HCT116 (cell line): ENCODE measurements at regions not wholly inside any gene's neighbourhood (a gene's known extent, or its start where the extent isn't known, plus 50 kb on each side); places are given as distances from the start of the nearest gene placed in this dataset.

Experiments used
- ATAC-seq: fragments of 200-7000 bp; cut with Tn5 transposase; 2 replicates; pipeline ENCODE4 v1.9.1; 2020; ENCODE audit warnings: mild to moderate bottlenecking, moderate library complexity
- BruUV-seq: library from RNA; stranded (reverse); fragments of 400-500 nt; replicated peaks from 2 replicates; lab custom pipeline; 2021; lab: Mats Ljungman, UMichigan
- CTCF ChIA-PET: fragments of 300-600 bp; sonication (Branson Sonifier 250); formaldehyde crosslinking; loops from one replicate; lab custom pipeline; 2021; ENCODE audit warnings: antibody characterized with exemption; lab: Charles Lee
- POLR2A ChIA-PET: fragments of 300-600, 350-600 bp; sonication (Branson Sonifier 250); formaldehyde crosslinking; loops from one replicate; lab custom pipeline; 2021; ENCODE audit warnings: antibody characterized with exemption; lab: Charles Lee
- RAD21 ChIA-PET, 2 experiments: fragments of 300-600 bp; sonication (Branson Sonifier 250); formaldehyde crosslinking; loops; one replicate each; lab custom pipeline; 2023; ENCODE audit warnings: low total read pairs in 2 of 2; ENCODE audit not compliant: uncharacterized antibody in 2 of 2, unreplicated experiment in 2 of 2, low non-redundant PET in 1 of 2; lab: Charles Lee
- DNase-seq: peaks from one replicate; pipeline ENCODE4 v3.0.0-alpha.2; 2010; ENCODE audit warnings: low read depth, low spot score
- H2AFZ ChIP-seq: fragments of 200-600 bp; shearing (Covaris generic), sonication (generic); 2 replicates; pipeline ENCODE4 v1.6.1; 2017; ENCODE audit warnings: low read depth, mixed run types, mixed read lengths, antibody characterized with exemption, low read length; ENCODE audit not compliant: poor library complexity, severe bottlenecking
- H3K27ac ChIP-seq: 2 replicates; pipeline ENCODE4 v1.5.1; 2012; ENCODE audit warnings: low read depth, low read length
- H3K27me3 ChIP-seq: fragments of 200-600 bp; sonication (generic); 2 replicates; pipeline ENCODE4 v1.6.1; 2016; ENCODE audit warnings: mixed run types, low read length, mixed read lengths; ENCODE audit not compliant: insufficient read depth
- H3K36me3 ChIP-seq, 2 experiments: fragments of 200-500 bp in 1 of 2; fragments of 200-600 bp in 1 of 2; sonication (Bioruptor generic) in 1 of 2; sonication (generic) in 1 of 2; 2 replicates each; pipeline versions ENCODE4 v1.5.1 to v1.6.1; 2014 to 2016; ENCODE audit warnings: low read length in 2 of 2, inconsistent platforms in 1 of 2, mixed read lengths in 1 of 2, mixed run types in 1 of 2; ENCODE audit not compliant: insufficient read depth in 2 of 2, control insufficient read depth in 1 of 2
- H3K4me1 ChIP-seq, 2 experiments: fragments of 200-600 bp in 1 of 2; sonication (generic) in 1 of 2; 2 replicates each; pipeline versions ENCODE4 v1.5.1 to v1.6.1; 2012 to 2017; ENCODE audit warnings: low read length in 2 of 2, inconsistent platforms in 1 of 2, mild to moderate bottlenecking in 1 of 2, mixed read lengths in 1 of 2, mixed run types in 1 of 2, moderate library complexity in 1 of 2; ENCODE audit not compliant: insufficient read depth in 2 of 2, control insufficient read depth in 1 of 2
- H3K4me2 ChIP-seq: fragments of 200-600 bp; sonication (generic); 2 replicates; pipeline ENCODE4 v1.6.1; 2017; ENCODE audit warnings: mixed run types, low read length, mixed read lengths
- H3K4me3 ChIP-seq, 2 experiments: fragments of 200-600 bp in 1 of 2; sonication (generic) in 1 of 2; replicated peaks in 1 of 2; 2 replicates each; pipeline ENCODE4 v1.5.1; 2011 to 2016; ENCODE audit warnings: low read length in 2 of 2, control low read depth in 1 of 2, low read depth in 1 of 2, mild to moderate bottlenecking in 1 of 2, mixed read lengths in 1 of 2, mixed run types in 1 of 2
- H3K79me2 ChIP-seq: fragments of 200-600 bp; sonication (generic); 2 replicates; pipeline ENCODE4 v1.6.1; 2017; ENCODE audit warnings: mild to moderate bottlenecking, mixed run types, low read length, moderate library complexity, mixed read lengths; ENCODE audit not compliant: insufficient read depth
- H3K9ac ChIP-seq: fragments of 200-600 bp; sonication (generic); 2 replicates; pipeline ENCODE4 v1.6.1; 2016; ENCODE audit warnings: low read length, mixed read lengths
- H3K9me2 ChIP-seq: fragments of 200-600 bp; sonication (generic), shearing (Covaris generic); 2 replicates; pipeline ENCODE4 v1.6.1; 2017; ENCODE audit warnings: mixed run types, mild to moderate bottlenecking, moderate library complexity; ENCODE audit not compliant: insufficient read depth
- H3K9me3 ChIP-seq, 2 experiments: fragments of 200-500 bp in 1 of 2; fragments of 200-600 bp in 1 of 2; sonication (Bioruptor generic) in 1 of 2; sonication (generic) in 1 of 2; 2 replicates each; pipeline ENCODE4 v1.6.1; 2014 to 2017; ENCODE audit warnings: low read length in 2 of 2, mixed read lengths in 2 of 2, inconsistent platforms in 1 of 2, low read depth in 1 of 2, mild to moderate bottlenecking in 1 of 2, mixed run types in 1 of 2, moderate library complexity in 1 of 2; ENCODE audit not compliant: control insufficient read depth in 1 of 2, insufficient read depth in 1 of 2
- H4K20me1 ChIP-seq: fragments of 200-600 bp; sonication (generic), shearing (Covaris generic); 2 replicates; pipeline ENCODE4 v1.6.1; 2017; ENCODE audit warnings: mixed run types, mild to moderate bottlenecking, moderate library complexity; ENCODE audit not compliant: insufficient read depth
- EZH2 ChIP-seq: fragments of 200-600 bp; sonication (generic); IDR thresholded peaks from 2 replicates; pipeline ENCODE4 v1.6.1; 2017; ENCODE audit warnings: antibody characterized with exemption, mixed run types
- EZH2phosphoT487 ChIP-seq: fragments of 200-600 bp; IDR thresholded peaks from 2 replicates; pipeline ENCODE4 v1.6.1; 2018; ENCODE audit warnings: antibody characterized with exemption, borderline replicate concordance
- JUND ChIP-seq: IDR thresholded peaks from 2 replicates; pipeline ENCODE4 v1.6.1; 2012
- POLR2AphosphoS5 ChIP-seq: IDR thresholded peaks from 2 replicates; pipeline ENCODE4 v1.6.1; 2011; ENCODE audit warnings: mild to moderate bottlenecking, low read depth, low read length, moderate library complexity
- RAD21 ChIP-seq: IDR thresholded peaks from 2 replicates; pipeline ENCODE4 v1.6.1; 2012; ENCODE audit warnings: low read depth, mild to moderate bottlenecking
- SIN3A ChIP-seq: IDR thresholded peaks from 2 replicates; pipeline ENCODE4 v1.6.1; 2012; ENCODE audit warnings: low read depth
- SP1 ChIP-seq: IDR thresholded peaks from 2 replicates; pipeline ENCODE4 v1.6.1; 2012; ENCODE audit warnings: low read depth
- SRF ChIP-seq: IDR thresholded peaks from 2 replicates; pipeline ENCODE4 v1.6.1; 2012; ENCODE audit warnings: low read depth
- TCF7L2 ChIP-seq: IDR thresholded peaks from 2 replicates; pipeline ENCODE4 v1.7.0; 2011; ENCODE audit warnings: borderline replicate concordance, inconsistent platforms; ENCODE audit not compliant: insufficient read depth, insufficient read length; ENCODE audit errors: extremely low read depth
- intact Hi-C: fragments of 100-400 bp; cut with micrococcal nuclease; formaldehyde crosslinking; loops from 2 replicates; pipeline ENCODE4 v1.10.0; 2022
- TF ChIP-seq, protein P1 (sequence below): IDR thresholded peaks from 2 replicates; pipeline ENCODE4 v1.6.1; 2011; ENCODE audit warnings: mild to moderate bottlenecking, low read length, moderate library complexity; ENCODE audit not compliant: insufficient replicate concordance; ENCODE audit errors: extremely low read depth
- TF ChIP-seq, protein P2 (sequence below): IDR thresholded peaks from 2 replicates; pipeline ENCODE4 v1.6.1; 2012; ENCODE audit warnings: low read depth
- TF ChIP-seq, protein P3 (sequence below): IDR thresholded peaks from 2 replicates; pipeline ENCODE4 v1.6.1; 2012

DNA sequence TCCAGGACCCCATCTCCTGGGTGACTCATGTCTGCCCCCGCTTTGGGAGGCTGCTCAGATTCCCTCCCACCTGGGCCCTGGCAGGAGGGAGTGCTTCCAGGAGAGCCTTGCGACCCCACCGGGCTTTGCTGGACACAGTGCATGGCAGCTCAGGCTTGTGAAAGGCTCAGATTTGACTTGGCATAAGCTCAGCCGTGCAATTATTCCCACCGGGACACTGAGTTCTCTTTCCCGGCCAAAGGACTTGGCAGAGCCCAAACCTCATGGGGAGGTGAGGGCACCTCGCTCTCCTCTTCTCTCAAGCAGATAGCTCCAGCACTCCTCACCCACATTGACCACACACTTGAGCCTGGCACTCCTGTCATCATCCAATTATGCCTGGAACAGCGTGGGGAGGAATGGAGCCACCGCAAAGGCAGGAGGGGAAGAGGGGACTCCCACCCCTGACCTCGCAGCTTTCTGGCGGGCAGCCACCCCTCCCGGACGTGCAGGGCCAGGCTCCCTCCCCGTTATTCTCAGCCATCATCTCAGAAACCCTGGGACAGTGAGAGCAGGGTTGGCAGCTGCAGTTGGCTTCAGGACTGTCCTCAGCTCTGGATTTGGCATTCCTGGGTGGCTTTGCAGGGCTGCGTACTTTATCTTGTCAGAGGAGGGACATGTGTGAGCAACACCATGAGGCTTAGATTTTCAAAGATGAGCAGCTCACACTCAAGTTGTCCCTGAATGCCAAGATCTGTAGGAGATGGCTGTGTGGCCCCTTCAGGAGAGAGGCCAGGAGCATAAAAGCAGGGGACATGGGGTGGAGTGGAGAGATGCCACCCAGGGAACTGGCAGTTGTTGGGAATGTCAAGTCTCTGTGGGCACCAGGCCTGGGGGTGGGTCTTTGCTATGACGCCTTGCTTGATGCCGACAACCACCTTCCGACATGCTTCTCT lies 306.2 kb downstream of the TEX29 start:
- no TSS peak for BruUV-seq
- TF ChIP-seq POLR2AphosphoS5 = no peak
- TF ChIP-seq TCF7L2 = no peak
- TF ChIP-seq, protein P1, sequence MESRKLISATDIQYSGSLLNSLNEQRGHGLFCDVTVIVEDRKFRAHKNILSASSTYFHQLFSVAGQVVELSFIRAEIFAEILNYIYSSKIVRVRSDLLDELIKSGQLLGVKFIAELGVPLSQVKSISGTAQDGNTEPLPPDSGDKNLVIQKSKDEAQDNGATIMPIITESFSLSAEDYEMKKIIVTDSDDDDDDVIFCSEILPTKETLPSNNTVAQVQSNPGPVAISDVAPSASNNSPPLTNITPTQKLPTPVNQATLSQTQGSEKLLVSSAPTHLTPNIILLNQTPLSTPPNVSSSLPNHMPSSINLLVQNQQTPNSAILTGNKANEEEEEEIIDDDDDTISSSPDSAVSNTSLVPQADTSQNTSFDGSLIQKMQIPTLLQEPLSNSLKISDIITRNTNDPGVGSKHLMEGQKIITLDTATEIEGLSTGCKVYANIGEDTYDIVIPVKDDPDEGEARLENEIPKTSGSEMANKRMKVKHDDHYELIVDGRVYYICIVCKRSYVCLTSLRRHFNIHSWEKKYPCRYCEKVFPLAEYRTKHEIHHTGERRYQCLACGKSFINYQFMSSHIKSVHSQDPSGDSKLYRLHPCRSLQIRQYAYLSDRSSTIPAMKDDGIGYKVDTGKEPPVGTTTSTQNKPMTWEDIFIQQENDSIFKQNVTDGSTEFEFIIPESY = no peak
- TF ChIP-seq, protein P2, sequence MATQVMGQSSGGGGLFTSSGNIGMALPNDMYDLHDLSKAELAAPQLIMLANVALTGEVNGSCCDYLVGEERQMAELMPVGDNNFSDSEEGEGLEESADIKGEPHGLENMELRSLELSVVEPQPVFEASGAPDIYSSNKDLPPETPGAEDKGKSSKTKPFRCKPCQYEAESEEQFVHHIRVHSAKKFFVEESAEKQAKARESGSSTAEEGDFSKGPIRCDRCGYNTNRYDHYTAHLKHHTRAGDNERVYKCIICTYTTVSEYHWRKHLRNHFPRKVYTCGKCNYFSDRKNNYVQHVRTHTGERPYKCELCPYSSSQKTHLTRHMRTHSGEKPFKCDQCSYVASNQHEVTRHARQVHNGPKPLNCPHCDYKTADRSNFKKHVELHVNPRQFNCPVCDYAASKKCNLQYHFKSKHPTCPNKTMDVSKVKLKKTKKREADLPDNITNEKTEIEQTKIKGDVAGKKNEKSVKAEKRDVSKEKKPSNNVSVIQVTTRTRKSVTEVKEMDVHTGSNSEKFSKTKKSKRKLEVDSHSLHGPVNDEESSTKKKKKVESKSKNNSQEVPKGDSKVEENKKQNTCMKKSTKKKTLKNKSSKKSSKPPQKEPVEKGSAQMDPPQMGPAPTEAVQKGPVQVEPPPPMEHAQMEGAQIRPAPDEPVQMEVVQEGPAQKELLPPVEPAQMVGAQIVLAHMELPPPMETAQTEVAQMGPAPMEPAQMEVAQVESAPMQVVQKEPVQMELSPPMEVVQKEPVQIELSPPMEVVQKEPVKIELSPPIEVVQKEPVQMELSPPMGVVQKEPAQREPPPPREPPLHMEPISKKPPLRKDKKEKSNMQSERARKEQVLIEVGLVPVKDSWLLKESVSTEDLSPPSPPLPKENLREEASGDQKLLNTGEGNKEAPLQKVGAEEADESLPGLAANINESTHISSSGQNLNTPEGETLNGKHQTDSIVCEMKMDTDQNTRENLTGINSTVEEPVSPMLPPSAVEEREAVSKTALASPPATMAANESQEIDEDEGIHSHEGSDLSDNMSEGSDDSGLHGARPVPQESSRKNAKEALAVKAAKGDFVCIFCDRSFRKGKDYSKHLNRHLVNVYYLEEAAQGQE = no peak
- TF ChIP-seq, protein P3, sequence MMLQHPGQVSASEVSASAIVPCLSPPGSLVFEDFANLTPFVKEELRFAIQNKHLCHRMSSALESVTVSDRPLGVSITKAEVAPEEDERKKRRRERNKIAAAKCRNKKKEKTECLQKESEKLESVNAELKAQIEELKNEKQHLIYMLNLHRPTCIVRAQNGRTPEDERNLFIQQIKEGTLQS = no peak
- no peak for TF ChIP-seq EZH2
- no peak for TF ChIP-seq SP1
- no peak for TF ChIP-seq EZH2phosphoT487
- TF ChIP-seq SIN3A = no peak
- TF ChIP-seq RAD21 = no peak
- TF ChIP-seq SRF = no peak
- TF ChIP-seq JUND = no peak
- Histone ChIP-seq H2AFZ (no peak overlapping the region), H3K4me3 (no peak overlapping the region), H3K4me2 (no peak overlapping the region), H3K9me3 (no peaks in the 10 kb centered on the region), H4K20me1 (no peaks in the 10 kb centered on the region), H3K79me2 (no peaks in the 10 kb centered on the region), H3K36me3 (no peaks in the 10 kb centered on the region), H3K9ac (no peak overlapping the region), H3K27ac (no peak overlapping the region), H3K9me2 (no peaks in the 10 kb centered on the region), H3K4me1 (no peaks in the 10 kb centered on the region), H3K27me3 (peaks cover 31% of the 10 kb centered on the region)
- ChIA-PET POLR2A (no interaction called here), CTCF (no interaction called here), RAD21 (no interaction called here)
- no peak for DNase-seq
- intact Hi-C loops = no loop called here
- ATAC-seq = no peak
